HG03442 (cell line): ENCODE measurements at regions not wholly inside any gene's neighbourhood (a gene's known extent, or its start where the extent isn't known, plus 50 kb on each side); places are given as distances from the start of the nearest gene placed in this dataset.

Experiments used
- ATAC-seq: cut with Tn5 transposase; IDR thresholded peaks from one replicate; pipeline ENCODE4 v1.9.1; 2021; ENCODE audit warnings: mild to moderate bottlenecking, moderate library complexity; ENCODE audit not compliant: unreplicated experiment

DNA sequence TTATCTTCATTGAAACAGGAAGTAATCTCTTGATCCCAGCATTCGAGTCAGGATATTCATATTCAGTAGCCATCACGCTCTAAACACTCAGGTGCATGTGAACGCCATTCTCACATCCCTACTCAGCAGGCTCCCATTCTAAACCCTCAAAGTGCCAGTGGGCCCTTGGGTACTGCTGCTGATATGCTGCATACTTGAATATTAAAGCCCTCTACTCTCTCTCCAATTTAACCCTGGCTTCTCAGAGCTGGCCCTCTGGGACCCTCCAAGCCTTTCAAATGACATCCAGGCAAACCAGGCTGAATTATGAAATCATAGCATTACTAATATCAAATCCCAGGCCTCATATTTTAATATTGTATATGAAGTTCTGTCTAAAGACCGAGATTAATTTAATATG is 468.2 kb downstream of the NUF2 start:
- no peak for ATAC-seq

GRCh38 chr1:163794551-163794950 is 472.8 kb downstream of the NUF2 start:
- ATAC-seq, result no peak

DNA sequence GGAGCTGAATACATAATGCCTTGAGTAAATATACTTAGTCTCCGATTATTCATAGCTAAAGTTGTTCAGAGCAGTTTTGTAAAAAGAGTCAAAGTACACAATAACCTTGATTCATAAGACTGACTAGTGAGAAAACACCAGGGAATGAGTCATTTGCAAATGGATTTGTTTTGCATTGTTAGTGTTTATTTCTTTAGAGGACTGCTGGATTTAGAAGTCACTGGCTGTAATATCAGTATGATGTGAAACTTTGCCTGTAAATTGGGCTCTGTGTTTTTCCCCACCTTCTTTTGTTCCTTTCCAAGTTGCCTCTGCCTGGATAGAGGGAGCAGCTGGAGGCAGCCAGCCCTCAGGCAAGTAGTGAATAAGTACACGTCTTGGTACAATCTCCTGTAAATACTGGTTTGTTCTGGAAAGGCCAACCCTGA is 474.7 kb downstream of the NUF2 start:
- no peak for ATAC-seq

GRCh38 chr1:163797816-163798215 is 476.1 kb downstream of the NUF2 start:
- no peak for ATAC-seq

- no peak for ATAC-seq
Measured at GRCh38 chr1:163799190-163799805, 477.5 kb downstream of the NUF2 start.

- ATAC-seq, result no peak
Measured at GRCh38 chr1:163807331-163808049, 485.7 kb downstream of the NUF2 start.

DNA sequence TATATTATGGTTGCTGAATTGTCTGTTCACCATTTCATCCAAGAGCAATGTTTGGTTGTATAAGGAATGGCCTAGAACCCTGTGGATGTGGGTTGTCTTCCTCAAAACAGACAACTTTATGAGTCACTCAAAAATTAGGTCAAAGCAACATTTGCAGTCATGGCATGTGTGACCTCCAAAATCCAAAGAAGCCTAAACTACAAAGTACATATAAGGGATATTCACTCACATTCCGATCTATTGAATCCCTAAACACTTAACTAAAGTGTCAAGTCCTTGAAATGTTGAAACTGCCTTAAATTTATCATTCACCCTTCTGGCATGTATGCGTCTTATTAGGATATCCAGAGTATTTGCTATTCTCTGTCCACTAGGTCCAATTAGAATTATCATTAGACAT is 491.5 kb downstream of the NUF2 start:
- no peak for ATAC-seq

DNA sequence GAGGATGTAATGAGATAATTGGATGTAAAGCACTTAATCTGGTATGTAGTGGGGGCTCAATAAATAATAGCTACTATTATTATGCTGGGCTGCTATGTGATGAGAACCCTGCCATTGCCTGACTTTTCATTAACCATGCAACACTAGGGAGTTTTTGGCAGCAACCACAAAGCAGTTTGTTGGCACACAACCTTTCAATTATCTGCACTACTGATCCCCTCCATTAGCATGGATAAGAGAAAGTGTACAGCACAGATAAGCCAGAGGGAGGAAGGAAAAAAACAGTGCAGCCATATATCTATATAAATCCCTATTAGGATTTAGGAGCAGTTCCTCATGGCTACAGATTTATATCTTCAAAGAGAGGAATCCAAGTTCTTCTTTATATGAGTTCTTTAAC is 498.5 kb downstream of the NUF2 start:
- ATAC-seq, result no peak

DNA sequence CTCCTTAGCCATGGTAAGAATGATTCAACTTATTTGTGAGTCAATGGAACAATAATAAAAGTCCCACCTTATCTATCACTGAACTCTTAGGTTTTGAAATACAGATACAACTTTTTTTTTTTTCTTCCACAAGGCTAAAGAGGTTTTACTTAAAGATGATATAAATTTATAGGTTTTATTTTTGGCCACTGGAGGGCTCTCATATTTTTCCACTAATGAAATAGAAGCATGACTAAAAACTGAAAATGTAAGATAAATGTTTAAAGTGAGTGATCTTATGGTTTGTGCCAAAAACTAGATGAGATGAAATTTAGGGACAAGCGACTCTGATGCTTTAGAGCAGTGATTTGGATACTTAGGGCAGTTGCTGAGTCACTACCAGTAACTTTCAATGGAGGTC is 499.0 kb downstream of the NUF2 start:
- no peak for ATAC-seq

DNA sequence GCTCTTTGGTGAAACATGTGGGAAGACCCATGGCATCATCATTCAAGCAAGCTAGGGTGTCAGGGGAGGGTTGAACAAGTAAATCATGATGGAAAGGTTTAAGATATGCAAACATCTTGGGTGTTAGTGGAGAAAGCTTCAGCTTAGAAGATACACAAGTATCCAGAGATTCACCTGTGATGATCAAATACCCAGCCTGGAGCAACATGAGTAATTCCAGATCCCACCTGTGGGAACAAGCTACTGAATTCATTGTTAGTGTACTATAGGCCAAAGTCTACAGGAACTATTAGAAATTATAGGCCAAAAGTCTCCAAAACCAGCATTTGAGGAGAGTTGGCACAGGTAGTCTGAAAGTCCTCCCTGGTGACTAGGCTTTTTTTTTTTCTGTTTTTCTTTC is 499.9 kb downstream of the NUF2 start:
- ATAC-seq, result no peak

DNA sequence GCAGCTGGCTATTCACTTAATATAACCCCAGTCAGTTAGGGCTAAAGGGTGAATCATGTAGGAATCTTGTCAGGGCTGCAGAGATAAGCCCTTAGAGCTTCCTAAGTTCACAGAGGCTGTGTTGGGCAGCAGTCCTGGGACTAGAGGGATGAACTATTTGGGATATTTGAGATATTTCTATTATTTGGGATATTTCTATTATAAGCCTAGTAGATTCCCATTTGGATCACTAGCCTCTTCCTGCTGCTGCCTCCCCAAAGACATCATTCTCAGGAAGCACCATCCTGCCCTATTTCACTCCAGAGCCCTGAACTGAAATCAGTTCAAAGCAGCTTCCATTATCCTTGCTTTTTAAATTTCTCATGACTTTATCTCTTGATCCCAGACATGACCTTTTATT is 501.3 kb downstream of the NUF2 start:
- ATAC-seq, result no peak

GRCh38 chr1:163824006-163824405 is 502.3 kb downstream of the NUF2 start:
- no peak for ATAC-seq

DNA sequence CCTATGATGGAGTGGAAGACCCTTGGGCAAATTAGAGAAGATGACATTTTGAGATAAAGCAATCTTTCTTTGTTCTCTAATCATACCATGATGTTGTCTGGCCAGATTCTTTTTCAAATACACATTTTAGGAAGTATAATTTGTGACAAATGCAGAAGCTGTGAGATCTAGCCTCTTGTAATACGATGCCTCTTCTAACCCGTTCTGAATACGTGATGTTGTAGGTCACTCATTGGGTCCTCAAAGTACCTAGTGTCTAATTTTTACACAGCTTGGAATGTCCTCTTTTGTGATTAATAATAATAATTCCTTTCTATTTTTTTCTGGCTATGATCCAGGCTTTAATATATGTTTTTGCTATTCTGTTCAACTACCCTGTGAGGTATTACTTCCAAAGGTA is 502.7 kb downstream of the NUF2 start:
- no peak for ATAC-seq

DNA sequence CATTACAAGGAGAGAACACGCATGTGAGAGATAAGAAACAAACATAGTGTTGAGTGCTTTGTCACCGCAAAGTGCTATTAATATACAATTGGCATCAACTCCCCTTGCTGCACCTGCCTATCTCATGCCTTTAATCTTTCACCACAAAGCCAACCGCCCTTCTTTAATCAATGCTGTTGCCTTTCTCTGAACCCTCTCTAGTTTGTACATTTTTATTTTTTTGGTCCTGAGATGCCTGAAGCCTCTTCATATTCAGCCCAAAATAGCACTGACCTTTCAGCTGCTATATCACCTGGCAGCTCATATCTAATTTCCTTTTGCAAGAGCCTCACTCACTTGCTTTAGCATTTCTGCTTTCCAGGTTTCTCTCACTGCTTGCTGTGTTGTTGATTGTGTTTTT is 504.7 kb downstream of the NUF2 start:
- ATAC-seq, result no peak

GRCh38 chr1:163834778-163835177 is 513.0 kb downstream of the NUF2 start:
- no peak for ATAC-seq

GRCh38 chr1:163836481-163836880 is 514.7 kb downstream of the NUF2 start:
- ATAC-seq, result no peak

- no peak for ATAC-seq
Measured at GRCh38 chr1:163837206-163837605, 515.5 kb downstream of the NUF2 start.

DNA sequence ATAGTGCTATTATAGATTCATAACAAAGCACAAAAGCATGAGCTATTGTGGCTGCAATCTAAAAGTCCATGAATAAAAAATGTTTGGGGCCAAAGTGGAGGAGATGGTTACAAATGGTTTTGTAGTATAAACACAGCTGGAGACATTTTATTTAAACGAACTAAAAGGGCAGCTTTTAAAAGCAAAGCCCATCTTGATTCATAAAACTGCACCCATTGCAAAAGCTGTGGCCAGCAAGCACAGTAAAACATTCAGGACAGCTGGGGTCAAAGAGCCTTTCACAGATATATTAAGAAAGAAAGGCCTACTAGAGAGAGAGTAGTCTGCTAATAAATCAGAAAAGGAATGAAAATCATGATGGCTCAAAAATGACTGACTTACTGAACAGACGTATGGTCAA is 520.8 kb downstream of the NUF2 start:
- ATAC-seq, result no peak

DNA sequence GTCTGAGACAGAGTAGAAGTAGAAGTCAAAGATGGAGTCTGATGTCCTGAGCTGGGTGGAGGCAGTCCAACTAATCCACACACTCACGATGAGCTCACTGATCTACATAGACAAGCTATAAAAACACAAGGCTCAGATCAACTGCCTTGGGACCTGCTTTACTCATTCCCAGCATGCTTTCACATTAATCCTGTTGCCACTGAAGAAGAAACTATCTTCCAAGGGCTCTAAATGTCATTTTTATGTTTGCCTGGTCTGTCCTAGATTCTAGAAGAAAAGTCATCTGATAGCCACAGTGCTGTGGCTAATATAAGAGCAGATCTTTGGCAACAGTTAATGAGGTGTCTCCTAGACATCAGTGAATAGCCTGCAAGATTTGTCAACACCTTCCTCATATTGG is 522.7 kb downstream of the NUF2 start:
- no peak for ATAC-seq

- ATAC-seq, result no peak
Measured at GRCh38 chr1:163845279-163845678, 523.5 kb downstream of the NUF2 start.

DNA sequence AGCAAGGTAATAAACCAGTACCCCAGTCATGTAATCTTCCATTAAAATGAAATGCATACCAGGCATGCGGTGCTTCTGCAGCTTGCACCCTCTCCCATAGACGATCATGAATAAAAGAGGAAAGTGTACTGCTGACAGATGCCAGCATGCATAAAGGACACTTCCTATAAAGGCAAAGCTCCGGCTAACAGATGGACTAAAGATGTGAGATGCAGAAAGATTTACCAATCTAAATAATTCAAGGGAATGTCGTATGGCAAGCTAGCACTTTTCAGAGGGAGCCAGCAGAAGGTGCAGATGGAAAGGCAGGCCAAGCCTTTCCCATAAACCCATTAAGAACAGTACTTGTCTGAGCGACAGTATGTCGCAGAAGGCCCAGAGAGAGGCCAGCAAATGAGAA is 542.0 kb downstream of the NUF2 start:
- ATAC-seq, result no peak

GRCh38 chr1:163864207-163864606 is 542.5 kb downstream of the NUF2 start:
- no peak for ATAC-seq

DNA sequence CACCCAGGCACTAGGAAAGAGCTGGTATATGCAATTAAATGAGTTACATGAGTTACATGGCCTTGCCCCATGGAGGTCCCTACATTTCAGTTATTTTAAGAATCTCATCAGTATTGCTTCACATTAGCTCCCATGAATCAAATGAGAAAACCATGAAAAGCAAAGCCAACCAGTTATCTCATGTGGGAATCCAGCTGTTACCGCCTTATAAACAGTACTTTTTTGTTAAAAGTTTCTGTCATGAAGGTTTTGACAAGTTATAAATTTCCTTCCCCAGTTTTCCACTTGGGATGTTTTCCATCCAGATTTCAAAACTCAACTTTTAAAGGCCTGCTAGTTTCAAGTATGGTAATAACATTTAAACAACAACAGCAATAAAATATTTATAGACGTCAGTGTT is 544.8 kb downstream of the NUF2 start:
- ATAC-seq, result no peak
